A673 (cell line): ENCODE measurements at regions not wholly inside any gene's neighbourhood (a gene's known extent, or its start where the extent isn't known, plus 50 kb on each side); places are given as distances from the start of the nearest gene placed in this dataset.

Experiments
- BruUV-seq: library from RNA; stranded (reverse); fragments of 400-500 nt; replicated peaks from 2 replicates; lab custom pipeline; 2021; lab: Mats Ljungman, UMichigan
- CTCF ChIA-PET: fragments of 300-600 bp; sonication (Branson Sonifier 250); formaldehyde crosslinking; loops from one replicate; lab custom pipeline; 2022; ENCODE audit warnings: antibody characterized with exemption; lab: Charles Lee
- POLR2A ChIA-PET: fragments of 300-600 bp; sonication (Branson Sonifier 250); formaldehyde crosslinking; loops from one replicate; lab custom pipeline; 2022; ENCODE audit warnings: antibody characterized with exemption; ENCODE audit not compliant: low non-redundant PET; lab: Charles Lee
- DNase-seq: peaks from one replicate; pipeline ENCODE4 v3.0.0-alpha.2; 2015; ENCODE audit warnings: low spot score
- H3K27ac ChIP-seq: fragments of 200-600 bp; sonication (generic); 2 replicates; pipeline ENCODE4 v1.5.1; 2016; ENCODE audit warnings: mixed run types, low read depth, mild to moderate bottlenecking, mixed read lengths, antibody characterized with exemption, low read length; ENCODE audit not compliant: poor library complexity, severe bottlenecking
- H3K27me3 ChIP-seq: fragments of 200-600 bp; sonication (generic); replicated peaks from 2 replicates; pipeline ENCODE4 v1.6.1; 2017; ENCODE audit warnings: mixed run types, low read depth, mild to moderate bottlenecking, mixed read lengths, antibody characterized with exemption, low read length; ENCODE audit not compliant: insufficient read depth, poor library complexity
- H3K36me3 ChIP-seq: fragments of 200-600 bp; sonication (generic); 2 replicates; pipeline ENCODE4 v1.6.1; 2016; ENCODE audit warnings: mixed run types, mild to moderate bottlenecking, mixed read lengths, antibody characterized with exemption, low read length; ENCODE audit not compliant: insufficient read depth, poor library complexity, severe bottlenecking
- H3K4me1 ChIP-seq: fragments of 200-600 bp; sonication (generic); 2 replicates; pipeline ENCODE4 v1.6.1; 2017; ENCODE audit warnings: mixed run types, mild to moderate bottlenecking, mixed read lengths, antibody characterized with exemption, low read length; ENCODE audit not compliant: insufficient read depth, poor library complexity, severe bottlenecking
- H3K4me3 ChIP-seq: fragments of 200-600 bp; sonication (generic); 2 replicates; pipeline ENCODE4 v1.5.1; 2016; ENCODE audit warnings: low read depth, mixed run types, mild to moderate bottlenecking, mixed read lengths, low read length; ENCODE audit not compliant: poor library complexity, severe bottlenecking
- H3K9me3 ChIP-seq: fragments of 200-600 bp; sonication (generic); 2 replicates; pipeline ENCODE4 v1.6.1; 2016; ENCODE audit warnings: mixed run types, low read depth, mild to moderate bottlenecking, mixed read lengths, antibody characterized with exemption, low read length; ENCODE audit not compliant: poor library complexity, severe bottlenecking
- EZH2 ChIP-seq: fragments of 200-600 bp; sonication (generic); IDR thresholded peaks from 2 replicates; pipeline ENCODE4 v1.6.1; 2017; ENCODE audit warnings: borderline replicate concordance, low read depth, mild to moderate bottlenecking, mixed read lengths, antibody characterized with exemption, low read length; ENCODE audit not compliant: poor library complexity, severe bottlenecking
- intact Hi-C: fragments of 100-400 bp; cut with micrococcal nuclease; formaldehyde crosslinking; loops from one replicate; pipeline ENCODE4 v1.10.0; 2022; ENCODE audit not compliant: unreplicated experiment
- TF ChIP-seq, protein P1 (sequence below): fragments of 300-800, 200-600 bp; sonication (generic); conservative IDR thresholded peaks from 2 replicates; pipeline ENCODE4 v1.5.1; 2017; ENCODE audit warnings: low read depth, mild to moderate bottlenecking, antibody characterized with exemption, low read length, moderate library complexity, mixed read lengths

DNA sequence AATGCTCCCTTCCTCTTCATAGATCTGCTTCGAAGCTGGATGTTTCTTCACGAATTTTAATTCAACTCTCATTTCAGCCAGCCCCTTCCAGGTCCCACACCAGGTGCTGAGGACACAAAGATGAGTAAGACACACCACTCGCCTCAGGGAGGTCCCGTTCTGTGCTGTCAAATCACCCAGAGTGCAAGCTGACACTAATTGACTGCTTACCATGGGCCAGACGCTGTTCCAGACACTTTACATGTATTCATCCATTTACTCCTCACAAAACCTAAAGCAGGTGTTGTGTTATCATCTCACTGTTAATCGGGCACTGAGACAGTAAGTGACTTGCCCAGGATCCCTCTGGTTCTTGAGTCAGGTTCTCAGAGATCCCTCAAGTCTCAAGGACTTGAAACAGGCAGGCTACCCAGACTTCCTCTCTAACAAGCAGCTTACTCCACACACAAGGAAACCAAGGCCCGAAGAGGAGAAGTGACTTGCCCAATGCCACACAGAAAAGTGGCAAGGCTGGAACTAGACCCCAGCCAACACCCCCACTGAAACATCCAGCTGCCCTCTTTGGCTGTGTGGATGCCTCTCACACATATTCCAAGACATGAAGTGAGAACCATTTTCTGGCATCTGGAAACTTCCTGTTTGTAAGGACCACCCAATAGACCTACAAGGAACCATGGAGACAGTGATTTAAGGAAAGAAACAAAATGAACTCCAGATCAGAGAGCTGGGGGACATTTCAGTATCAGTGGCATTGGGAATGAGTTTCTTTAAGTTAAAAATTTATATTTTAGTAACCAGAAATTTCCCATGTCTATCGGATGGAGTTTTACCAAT is 174.5 kb downstream of the CDC5L start:
- Histone ChIP-seq H3K4me1 (peaks cover 6% of the 10 kb centered on the region), H3K4me3 (no peak overlapping the region), H3K27me3 (no peaks in the 10 kb centered on the region), H3K36me3 (no peaks in the 10 kb centered on the region), H3K27ac (no peak overlapping the region), H3K9me3 (no peaks in the 10 kb centered on the region)
- no TSS peak for BruUV-seq
- no peak for DNase-seq
- POLR2A ChIA-PET: interaction anchor here (0.6 kb wide), 1 partner anchor 72 kb away, joined by 3 read pairs; no protein-coding TSS in a partner anchor
- CTCF ChIA-PET: interaction anchor here (1.0 kb wide), 1 partner anchor 92 kb away, joined by 3 read pairs; no protein-coding TSS in a partner anchor
- intact Hi-C loops: no loop called here
- no peak for TF ChIP-seq EZH2
- TF ChIP-seq, protein P1, sequence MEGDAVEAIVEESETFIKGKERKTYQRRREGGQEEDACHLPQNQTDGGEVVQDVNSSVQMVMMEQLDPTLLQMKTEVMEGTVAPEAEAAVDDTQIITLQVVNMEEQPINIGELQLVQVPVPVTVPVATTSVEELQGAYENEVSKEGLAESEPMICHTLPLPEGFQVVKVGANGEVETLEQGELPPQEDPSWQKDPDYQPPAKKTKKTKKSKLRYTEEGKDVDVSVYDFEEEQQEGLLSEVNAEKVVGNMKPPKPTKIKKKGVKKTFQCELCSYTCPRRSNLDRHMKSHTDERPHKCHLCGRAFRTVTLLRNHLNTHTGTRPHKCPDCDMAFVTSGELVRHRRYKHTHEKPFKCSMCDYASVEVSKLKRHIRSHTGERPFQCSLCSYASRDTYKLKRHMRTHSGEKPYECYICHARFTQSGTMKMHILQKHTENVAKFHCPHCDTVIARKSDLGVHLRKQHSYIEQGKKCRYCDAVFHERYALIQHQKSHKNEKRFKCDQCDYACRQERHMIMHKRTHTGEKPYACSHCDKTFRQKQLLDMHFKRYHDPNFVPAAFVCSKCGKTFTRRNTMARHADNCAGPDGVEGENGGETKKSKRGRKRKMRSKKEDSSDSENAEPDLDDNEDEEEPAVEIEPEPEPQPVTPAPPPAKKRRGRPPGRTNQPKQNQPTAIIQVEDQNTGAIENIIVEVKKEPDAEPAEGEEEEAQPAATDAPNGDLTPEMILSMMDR: no peak

GRCh38 chr6:44563397-44563796 is 175.9 kb downstream of the CDC5L start:
- ChIA-PET CTCF (no interaction called here), POLR2A (no interaction called here)
- TF ChIP-seq, protein P1: no peak
- no peak for TF ChIP-seq EZH2
- intact Hi-C loops: no loop called here
- no peak overlapping the region for H3K4me3 ChIP-seq
- no TSS peak for BruUV-seq
- no peaks in the 10 kb centered on the region for H3K27me3 ChIP-seq
- no peak overlapping the region for H3K27ac ChIP-seq
- no peaks in the 10 kb centered on the region for H3K36me3 ChIP-seq
- H3K9me3 ChIP-seq: no peaks in the 10 kb centered on the region
- H3K4me1 ChIP-seq: peaks cover 6% of the 10 kb centered on the region
- DNase-seq: no peak

DNA sequence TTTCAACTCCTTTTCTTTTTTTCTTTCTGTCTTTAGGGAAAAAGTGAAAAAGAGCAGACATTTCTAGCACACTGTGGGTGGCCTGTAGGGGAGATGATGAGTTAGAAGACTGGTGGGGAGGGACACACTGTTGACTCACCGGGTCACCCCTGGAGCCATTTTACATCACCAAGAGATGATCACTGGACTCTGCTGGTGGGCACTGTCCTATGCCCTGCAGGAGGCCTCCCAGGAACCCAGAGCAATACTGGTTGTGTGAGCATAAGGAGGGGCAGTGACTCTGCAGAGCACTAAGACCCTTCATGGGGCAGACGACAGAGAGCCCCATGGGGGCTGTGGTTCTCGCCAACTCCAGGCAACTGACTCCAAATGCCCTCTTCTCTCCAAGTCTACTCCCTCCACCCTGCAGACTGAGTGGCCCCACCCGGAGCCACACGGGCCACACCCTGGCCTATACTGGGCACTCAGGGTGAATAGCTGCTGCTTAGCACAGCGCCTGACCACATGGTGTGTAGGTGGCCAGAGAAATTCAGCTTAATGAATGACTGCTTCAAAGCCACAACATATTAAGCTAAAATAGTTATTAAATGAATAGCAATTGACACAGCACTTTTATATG is 177.5 kb downstream of the CDC5L start:
- intact Hi-C loops: no loop called here
- BruUV-seq: no TSS peak

More for the DNA sequence above, 177.5 kb downstream of the CDC5L start:
- H3K4me3 ChIP-seq: no peak overlapping the region
- DNase-seq: no peak
- no peaks in the 10 kb centered on the region for H3K9me3 ChIP-seq
- H3K36me3 ChIP-seq: no peaks in the 10 kb centered on the region
- H3K27ac ChIP-seq: no peak overlapping the region
- ChIA-PET POLR2A (interaction anchor here (0.7 kb wide), 1 partner anchor 20 kb away, joined by 5 read pairs; no protein-coding TSS in a partner anchor), CTCF (no interaction called here)
- peaks cover 6% of the 10 kb centered on the region for H3K4me1 ChIP-seq
- H3K27me3 ChIP-seq: no peaks in the 10 kb centered on the region
- no peak for TF ChIP-seq EZH2
- TF ChIP-seq, protein P1: no peak
